CD4-positive, alpha-beta T cell treated with Interferon alpha-2 for 1 hour (primary cell): ENCODE measurements at regions not wholly inside any gene's neighbourhood (a gene's known extent, or its start where the extent isn't known, plus 50 kb on each side); places are given as distances from the start of the nearest gene placed in this dataset.

Experiments used
- DNase-seq, 2 donors: peaks; one replicate each; pipeline ENCODE4 v3.0.0-alpha.2; 2020 to 2022

- no peak for DNase-seq
Observed at GRCh38 chr5:173785866-173786265, 102.3 kb upstream of the CPEB4 start.

- peak in 1 of 2 donors; percentile 19 for DNase-seq
Observed at GRCh38 chr5:173786286-173787187, 101.6 kb upstream of the CPEB4 start.

- DNase-seq = peak in 1 of 2 donors; percentile 16
Observed at GRCh38 chr5:173789031-173789920, 98.9 kb upstream of the CPEB4 start.

GRCh38 chr5:173790177-173790719 is 97.9 kb upstream of the CPEB4 start:
- DNase-seq = no peak

- no peak for DNase-seq
Observed at GRCh38 chr5:173790836-173791546, 97.2 kb upstream of the CPEB4 start.

- no peak for DNase-seq
Observed at GRCh38 chr5:173791878-173792277, 96.3 kb upstream of the CPEB4 start.

GRCh38 chr5:173792781-173793547 is 95.2 kb upstream of the CPEB4 start:
- DNase-seq = no peak

GRCh38 chr5:173793648-173794548 is 94.3 kb upstream of the CPEB4 start:
- DNase-seq = no peak

- DNase-seq = no peak
Observed at GRCh38 chr5:173794901-173795416, 93.2 kb upstream of the CPEB4 start.

- no peak for DNase-seq
Observed at GRCh38 chr5:173795601-173796000, 92.5 kb upstream of the CPEB4 start.

GRCh38 chr5:173796721-173797495 is 91.2 kb upstream of the CPEB4 start:
- no peak for DNase-seq

- no peak for DNase-seq
Observed at GRCh38 chr5:173798127-173798810, 89.9 kb upstream of the CPEB4 start.

GRCh38 chr5:173800340-173800739 is 87.8 kb upstream of the CPEB4 start:
- no peak for DNase-seq

GRCh38 chr5:173801006-173801405 is 87.1 kb upstream of the CPEB4 start:
- no peak for DNase-seq

GRCh38 chr5:173802670-173803165 is 85.4 kb upstream of the CPEB4 start:
- DNase-seq = peak in 1 of 2 donors; percentile 51

- no peak for DNase-seq
Observed at GRCh38 chr5:173804579-173804978, 83.6 kb upstream of the CPEB4 start.

GRCh38 chr5:173806270-173807035 is 81.7 kb upstream of the CPEB4 start:
- no peak for DNase-seq

GRCh38 chr5:173807181-173807655 is 80.9 kb upstream of the CPEB4 start:
- no peak for DNase-seq
